ENCODE measurements at regions not wholly inside any gene's neighbourhood (a gene's known extent, or its start where the extent isn't known, plus 50 kb on each side); places are given as distances from the start of the nearest gene placed in this dataset.
A peak's percentile ranks its signal among the peaks of the same experiment; 100 is the strongest.

DNA sequence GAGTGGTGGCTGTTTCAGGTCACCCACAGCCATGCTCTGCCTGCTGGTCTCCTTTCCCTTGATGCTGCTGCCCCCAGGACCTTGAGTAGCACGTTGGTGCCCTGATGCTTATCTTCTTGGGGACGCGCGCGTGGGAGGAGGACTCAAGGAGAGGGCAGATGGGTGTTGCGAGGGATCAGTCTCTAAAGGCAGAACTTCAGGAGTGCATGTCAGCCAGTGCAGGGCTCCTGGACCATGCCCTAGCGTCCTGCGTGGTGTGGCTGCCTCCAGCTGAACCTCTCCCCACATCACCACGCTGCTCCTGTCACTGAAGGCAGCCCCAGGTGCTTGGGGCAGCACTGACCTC lies 62.5 kb upstream of the GLI2 start:
- DNase-seq (ENCODE audit: low spot score) = no peak
- Mint-ChIP-seq H3K4me3 (ENCODE audit: unreplicated experiment) (no peak overlapping the region), H3K9me3 (ENCODE audit: low read depth) (peaks cover 5% of the 10 kb centered on the region), H3K4me1 (ENCODE audit: low read depth) (peaks cover 19% of the 10 kb centered on the region), H3K36me3 (ENCODE audit: low read depth) (peaks cover 1% of the 10 kb centered on the region), H3K27ac (ENCODE audit: unreplicated experiment) (no peak overlapping the region), H3K27me3 (ENCODE audit: low read depth) (peaks cover 39% of the 10 kb centered on the region)
- TF ChIP-seq, protein P1, sequence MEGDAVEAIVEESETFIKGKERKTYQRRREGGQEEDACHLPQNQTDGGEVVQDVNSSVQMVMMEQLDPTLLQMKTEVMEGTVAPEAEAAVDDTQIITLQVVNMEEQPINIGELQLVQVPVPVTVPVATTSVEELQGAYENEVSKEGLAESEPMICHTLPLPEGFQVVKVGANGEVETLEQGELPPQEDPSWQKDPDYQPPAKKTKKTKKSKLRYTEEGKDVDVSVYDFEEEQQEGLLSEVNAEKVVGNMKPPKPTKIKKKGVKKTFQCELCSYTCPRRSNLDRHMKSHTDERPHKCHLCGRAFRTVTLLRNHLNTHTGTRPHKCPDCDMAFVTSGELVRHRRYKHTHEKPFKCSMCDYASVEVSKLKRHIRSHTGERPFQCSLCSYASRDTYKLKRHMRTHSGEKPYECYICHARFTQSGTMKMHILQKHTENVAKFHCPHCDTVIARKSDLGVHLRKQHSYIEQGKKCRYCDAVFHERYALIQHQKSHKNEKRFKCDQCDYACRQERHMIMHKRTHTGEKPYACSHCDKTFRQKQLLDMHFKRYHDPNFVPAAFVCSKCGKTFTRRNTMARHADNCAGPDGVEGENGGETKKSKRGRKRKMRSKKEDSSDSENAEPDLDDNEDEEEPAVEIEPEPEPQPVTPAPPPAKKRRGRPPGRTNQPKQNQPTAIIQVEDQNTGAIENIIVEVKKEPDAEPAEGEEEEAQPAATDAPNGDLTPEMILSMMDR (IDR thresholded peaks at IDR 0.05) = no peak

DNA sequence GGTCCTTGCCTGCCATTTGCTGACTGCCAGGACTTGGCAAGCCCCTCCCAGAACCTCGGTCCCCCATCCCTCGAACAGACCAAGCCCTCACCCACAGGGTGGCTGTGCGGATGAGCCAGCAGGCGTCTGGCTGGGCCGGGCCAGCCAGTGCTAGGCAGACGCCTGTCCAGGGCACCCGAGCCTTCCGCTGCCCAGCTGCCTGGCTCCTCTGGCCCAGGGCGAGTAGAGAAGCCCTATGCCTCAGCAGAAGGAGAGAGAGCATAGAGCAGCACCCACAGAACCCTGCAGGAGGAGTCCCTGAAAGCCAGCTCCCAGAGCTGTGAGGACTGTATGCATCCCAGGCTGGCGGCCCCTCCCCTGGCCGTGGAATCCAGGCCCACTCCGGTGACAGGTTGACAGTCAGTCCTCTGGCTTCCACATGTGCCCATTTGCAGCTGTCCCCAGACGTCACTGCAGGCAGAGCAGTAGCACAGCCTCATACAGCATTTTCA lies 62.1 kb upstream of the GLI2 start:
- H3K4me1 Mint-ChIP-seq (ENCODE audit: low read depth) = peaks cover 22% of the 10 kb centered on the region
- DNase-seq (ENCODE audit: low spot score) = no peak
- peaks cover 1% of the 10 kb centered on the region for H3K9me3 Mint-ChIP-seq (ENCODE audit: low read depth)
- H3K4me3 Mint-ChIP-seq (ENCODE audit: unreplicated experiment) = no peak overlapping the region
- TF ChIP-seq, protein P1 (IDR thresholded peaks at IDR 0.05) = no peak
- H3K27me3 Mint-ChIP-seq (ENCODE audit: low read depth) = peaks cover 36% of the 10 kb centered on the region
- H3K27ac Mint-ChIP-seq (ENCODE audit: unreplicated experiment) = no peak overlapping the region
- peaks cover 1% of the 10 kb centered on the region for H3K36me3 Mint-ChIP-seq (ENCODE audit: low read depth)

DNA sequence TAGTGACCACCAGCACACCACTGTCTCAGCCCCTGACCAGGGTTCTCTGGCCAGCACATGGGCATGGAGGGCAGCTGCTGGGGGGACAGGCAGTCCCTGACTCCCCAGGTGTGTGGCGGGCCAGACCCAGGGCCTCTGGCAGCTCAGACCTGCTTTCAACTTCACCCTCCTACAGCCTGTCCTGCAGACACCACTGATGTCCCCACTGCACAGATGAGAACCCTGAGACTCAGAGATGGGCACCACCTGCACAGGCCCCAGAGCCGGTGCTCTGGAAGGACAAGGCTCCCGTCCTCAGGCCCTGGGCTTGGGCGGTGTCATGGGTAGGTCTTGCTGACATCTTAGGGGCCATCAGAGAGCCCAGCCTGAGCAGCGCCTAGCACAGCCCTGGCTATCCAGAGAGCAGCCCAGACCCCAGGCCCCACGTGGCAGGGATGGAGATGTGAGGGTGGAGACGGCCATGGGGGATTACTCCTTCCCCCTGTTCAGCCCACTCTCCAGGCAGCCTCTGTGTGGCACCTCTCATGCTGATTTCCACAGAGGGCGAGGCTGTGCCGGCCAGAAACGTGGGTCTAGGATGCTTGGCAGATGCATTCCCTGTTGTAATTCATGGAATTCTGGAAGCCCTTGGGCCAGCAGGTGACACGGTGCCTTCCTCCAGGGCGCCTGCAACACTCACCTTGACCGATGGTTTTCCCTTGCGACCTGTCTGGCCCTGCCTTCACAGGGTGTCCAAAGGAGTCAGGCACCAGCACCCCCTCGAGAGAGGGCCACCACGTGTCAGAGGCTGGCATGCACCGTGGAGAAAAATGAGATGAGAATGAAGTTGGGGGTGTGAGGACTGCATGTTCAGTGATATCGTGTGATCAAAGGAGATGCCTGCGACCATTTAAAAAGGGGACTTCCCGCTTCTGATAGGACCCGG lies 61.2 kb upstream of the GLI2 start:
- Mint-ChIP-seq H3K4me1 (ENCODE audit: low read depth) (peaks cover 19% of the 10 kb centered on the region), H3K9me3 (ENCODE audit: low read depth) (no peaks in the 10 kb centered on the region), H3K27me3 (ENCODE audit: low read depth) (peaks cover 30% of the 10 kb centered on the region), H3K27ac (ENCODE audit: unreplicated experiment) (no peak overlapping the region), H3K4me3 (ENCODE audit: unreplicated experiment) (no peak overlapping the region), H3K36me3 (ENCODE audit: low read depth) (no peaks in the 10 kb centered on the region)
- TF ChIP-seq, protein P1 (IDR thresholded peaks at IDR 0.05) = no peak
- DNase-seq (ENCODE audit: low spot score) = no peak

DNA sequence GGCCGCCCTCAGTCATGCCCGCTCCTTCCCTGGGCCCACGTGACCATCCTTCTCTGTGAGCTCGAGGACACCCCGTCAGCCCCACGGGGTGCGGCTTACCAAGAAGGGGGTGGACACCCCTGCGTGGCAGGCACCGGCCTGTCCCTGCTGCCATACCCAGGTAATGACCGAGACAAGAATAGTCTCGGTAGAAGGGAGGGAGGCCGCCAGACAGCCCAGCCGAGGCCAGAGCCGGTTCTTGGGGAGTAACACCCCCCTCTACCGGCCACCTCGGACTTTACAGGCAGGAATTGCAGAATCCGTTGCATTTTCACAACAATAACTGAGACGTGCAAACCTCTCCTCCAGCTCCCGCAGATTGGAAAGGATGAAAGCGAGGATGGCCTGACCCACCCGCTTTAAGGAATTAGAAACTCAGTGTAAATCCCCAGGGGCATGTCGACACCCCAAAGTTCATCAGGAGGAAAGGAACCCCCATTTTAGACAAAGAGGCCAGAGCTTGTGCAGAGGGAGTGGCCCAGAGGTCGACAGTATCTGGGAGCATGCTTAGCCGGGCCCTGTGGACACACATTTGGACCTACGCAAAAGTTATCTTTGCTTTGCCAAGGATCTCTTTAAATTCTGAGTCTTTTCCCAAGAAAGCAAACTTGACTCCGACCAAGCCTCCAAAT lies 60.1 kb upstream of the GLI2 start:
- H3K36me3 Mint-ChIP-seq (ENCODE audit: low read depth) = no peaks in the 10 kb centered on the region
- TF ChIP-seq, protein P1 (IDR thresholded peaks at IDR 0.05) = peak; percentile 91
- H3K4me1 Mint-ChIP-seq (ENCODE audit: low read depth) = peaks cover 16% of the 10 kb centered on the region
- no peaks in the 10 kb centered on the region for H3K9me3 Mint-ChIP-seq (ENCODE audit: low read depth)
- no peak for DNase-seq (ENCODE audit: low spot score)
- peaks cover 24% of the 10 kb centered on the region for H3K27me3 Mint-ChIP-seq (ENCODE audit: low read depth)
- H3K4me3 Mint-ChIP-seq (ENCODE audit: unreplicated experiment) = no peak overlapping the region
- H3K27ac Mint-ChIP-seq (ENCODE audit: unreplicated experiment) = no peak overlapping the region

DNA sequence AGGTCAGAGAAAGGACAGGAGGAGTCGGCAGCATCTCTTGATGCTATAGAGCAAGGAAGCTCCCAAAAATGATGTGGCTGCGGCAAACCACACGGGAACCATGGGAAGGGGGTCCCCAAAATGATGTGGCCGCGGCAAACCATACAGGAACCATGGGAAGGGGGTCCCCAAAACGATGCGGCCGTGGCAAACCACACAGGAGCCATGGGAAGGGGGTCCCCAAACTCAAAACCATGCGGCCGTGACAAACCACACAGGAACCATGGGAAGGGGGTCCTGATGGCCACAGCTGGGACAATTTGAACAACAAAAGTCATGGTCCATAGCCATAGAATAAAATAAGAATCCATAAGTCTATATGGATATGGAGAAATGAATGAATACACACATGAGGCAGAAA lies 58.4 kb upstream of the GLI2 start:
- TF ChIP-seq, protein P1 (IDR thresholded peaks at IDR 0.05) = no peak
- H3K36me3 Mint-ChIP-seq (ENCODE audit: low read depth) = no peaks in the 10 kb centered on the region
- no peaks in the 10 kb centered on the region for H3K9me3 Mint-ChIP-seq (ENCODE audit: low read depth)
- DNase-seq (ENCODE audit: low spot score) = no peak
- peaks cover 23% of the 10 kb centered on the region for H3K27me3 Mint-ChIP-seq (ENCODE audit: low read depth)
- H3K4me3 Mint-ChIP-seq (ENCODE audit: unreplicated experiment) = no peak overlapping the region
- no peak overlapping the region for H3K27ac Mint-ChIP-seq (ENCODE audit: unreplicated experiment)
- peaks cover 14% of the 10 kb centered on the region for H3K4me1 Mint-ChIP-seq (ENCODE audit: low read depth)
